Endothelial cell of umbilical vein (primary cell): ENCODE measurements at regions not wholly inside any gene's neighbourhood (a gene's known extent, or its start where the extent isn't known, plus 50 kb on each side); places are given as distances from the start of the nearest gene placed in this dataset.

Experiments used
- BruUV-seq: library from RNA; stranded (reverse); fragments of 400-500 nt; replicated peaks from 2 replicates; lab custom pipeline; 2021; lab: Mats Ljungman, UMichigan
- CTCF ChIA-PET: fragments of 300-600, 350-600 bp; sonication (Branson Sonifier 250); formaldehyde crosslinking; loops from one replicate; lab custom pipeline; 2021; ENCODE audit warnings: antibody characterized with exemption, inconsistent platforms; lab: Charles Lee
- POLR2A ChIA-PET: fragments of 300-600, 350-600 bp; sonication (Branson Sonifier 250); formaldehyde crosslinking; loops from one replicate; lab custom pipeline; 2021; ENCODE audit warnings: antibody characterized with exemption, inconsistent platforms; lab: Charles Lee
- DNase-seq: peaks from one replicate; pipeline ENCODE4 v3.0.0-alpha.2; 2011; ENCODE audit warnings: low read depth, low spot score
- FAIRE-seq: peaks from 2 replicates; lab custom pipeline; 2011; peaks lifted over from hg19 to GRCh38; lab: Jason Lieb, UNC
- H2AFZ ChIP-seq: 2 replicates; pipeline ENCODE4 v1.6.0; 2012; ENCODE audit warnings: low read depth, low read length, control low read depth, inconsistent platforms
- H3K27ac ChIP-seq: 2 replicates; pipeline ENCODE4 v1.5.1; 2011; ENCODE audit warnings: low read depth, mild to moderate bottlenecking, control low read depth, low read length, moderate library complexity; ENCODE audit not compliant: insufficient read depth
- H3K27me3 ChIP-seq, 2 experiments: 2 replicates each; pipeline versions ENCODE4 v1.6.0 to v1.6.1; 2011; ENCODE audit warnings: low read length in 2 of 2, mixed read lengths in 1 of 2; ENCODE audit not compliant: control insufficient read depth in 2 of 2, insufficient read depth in 2 of 2
- H3K36me3 ChIP-seq, 2 experiments: 2 replicates in 1 of 2; 3 replicates in 1 of 2; pipeline ENCODE4 v1.5.1; 2011; ENCODE audit warnings: low read length in 2 of 2, mild to moderate bottlenecking in 1 of 2, moderate library complexity in 1 of 2; ENCODE audit not compliant: control insufficient read depth in 2 of 2, insufficient read depth in 2 of 2; ENCODE audit errors: extremely low read depth in 1 of 2
- H3K4me1 ChIP-seq: 3 replicates; pipeline ENCODE4 v1.5.1; 2011; ENCODE audit warnings: mild to moderate bottlenecking, low read length; ENCODE audit not compliant: control insufficient read depth, insufficient read depth; ENCODE audit errors: extremely low read depth
- H3K4me2 ChIP-seq: 2 replicates; pipeline ENCODE4 v1.6.1; 2011; ENCODE audit warnings: low read length, control low read depth, mixed read lengths; ENCODE audit not compliant: insufficient read depth
- H3K4me3 ChIP-seq, 3 experiments: fragments of 200-600 bp in 1 of 3; sonication (generic), shearing (Covaris generic) in 1 of 3; replicated peaks in 1 of 3; 2 replicates each; pipeline ENCODE4 v1.5.1; 2011 to 2016; ENCODE audit warnings: control low read depth in 3 of 3, low read length in 3 of 3, mild to moderate bottlenecking in 2 of 3, inconsistent platforms in 1 of 3, low read depth in 1 of 3, moderate library complexity in 1 of 3; ENCODE audit not compliant: insufficient read depth in 1 of 3
- H3K79me2 ChIP-seq: 2 replicates; pipeline ENCODE4 v1.6.0; 2012; ENCODE audit warnings: low read length, inconsistent platforms; ENCODE audit not compliant: control insufficient read depth, insufficient read depth
- H3K9ac ChIP-seq: replicated peaks from 2 replicates; pipeline ENCODE3; 2011; ENCODE audit warnings: low read length, control low read depth; ENCODE audit not compliant: insufficient read depth; ENCODE audit errors: extremely low read depth
- H3K9me1 ChIP-seq: replicated peaks from 3 replicates; pipeline ENCODE4 v1.6.0; 2011; ENCODE audit warnings: mild to moderate bottlenecking, low read length; ENCODE audit not compliant: control insufficient read depth, insufficient read depth; ENCODE audit errors: extremely low read depth
- H3K9me3 ChIP-seq: replicated peaks from 2 replicates; pipeline ENCODE4 v1.5.1; 2012; ENCODE audit warnings: low read length, inconsistent platforms; ENCODE audit not compliant: control insufficient read depth, insufficient read depth
- H4K20me1 ChIP-seq: replicated peaks from 2 replicates; pipeline ENCODE3; 2011; ENCODE audit warnings: mild to moderate bottlenecking, low read length; ENCODE audit not compliant: control insufficient read depth, insufficient read depth; ENCODE audit errors: extremely low read depth
- EZH2 ChIP-seq: IDR thresholded peaks from 2 replicates; pipeline ENCODE4 v1.6.1; 2012; ENCODE audit warnings: borderline replicate concordance, low read depth, mild to moderate bottlenecking, moderate library complexity, low read length, inconsistent platforms; ENCODE audit not compliant: severe bottlenecking
- FOS ChIP-seq: IDR thresholded peaks from 2 replicates; pipeline ENCODE4 v1.6.1; 2011; ENCODE audit warnings: mild to moderate bottlenecking, low read length, moderate library complexity, borderline replicate concordance; ENCODE audit not compliant: insufficient read depth
- GATA2 ChIP-seq: IDR thresholded peaks from 2 replicates; pipeline ENCODE4 v1.7.0; 2011; ENCODE audit warnings: low read depth, mild to moderate bottlenecking, moderate library complexity, mixed read lengths, low read length; ENCODE audit not compliant: insufficient read length, insufficient read depth
- JUN ChIP-seq: IDR thresholded peaks from 2 replicates; pipeline ENCODE4 v1.6.1; 2011; ENCODE audit warnings: borderline replicate concordance, low read depth; ENCODE audit not compliant: insufficient read length, insufficient read depth
- MYC ChIP-seq: IDR thresholded peaks from one replicate; pipeline ENCODE4 v1.6.1; 2011; ENCODE audit warnings: mild to moderate bottlenecking, low read depth, low read length
- POLR2A ChIP-seq: IDR thresholded peaks from 2 replicates; pipeline ENCODE4 v1.6.1; 2012; ENCODE audit warnings: low read depth, mild to moderate bottlenecking, control low read depth, low read length
- POLR2AphosphoS5 ChIP-seq: IDR thresholded peaks from 2 replicates; pipeline ENCODE4 v1.6.1; 2012; ENCODE audit warnings: low read depth, mild to moderate bottlenecking, control low read depth, low read length, moderate library complexity; ENCODE audit not compliant: insufficient read depth
- dilution Hi-C: fragments of 300-500 bp; cut with MboI; formaldehyde crosslinking; loops from one replicate; pipeline ENCODE4 v1.15.0; 2019; ENCODE audit warnings: low sequenced_read_pairs; ENCODE audit not compliant: extremely low pct_ligation_motif_present
- intact Hi-C: fragments of 100-400 bp; cut with micrococcal nuclease; formaldehyde crosslinking; loops from one replicate; pipeline ENCODE4 v1.10.0; 2022
- TF ChIP-seq, protein P1 (sequence below), 2 donors: IDR thresholded peaks; 1 replicate in 1 of 2; 2 replicates in 1 of 2; pipeline ENCODE4 v1.5.1; 2011; ENCODE audit warnings: low read length in 2 of 2, mild to moderate bottlenecking in 2 of 2, moderate library complexity in 2 of 2, control low read depth in 1 of 2, inconsistent platforms in 1 of 2, low read depth in 1 of 2; ENCODE audit not compliant: insufficient read depth in 1 of 2; ENCODE audit errors: extremely low read depth in 1 of 2
- TF ChIP-seq, protein P2 (sequence below): IDR thresholded peaks from 2 replicates; pipeline ENCODE4 v1.6.1; 2011; ENCODE audit not compliant: insufficient read depth, insufficient read length

DNA sequence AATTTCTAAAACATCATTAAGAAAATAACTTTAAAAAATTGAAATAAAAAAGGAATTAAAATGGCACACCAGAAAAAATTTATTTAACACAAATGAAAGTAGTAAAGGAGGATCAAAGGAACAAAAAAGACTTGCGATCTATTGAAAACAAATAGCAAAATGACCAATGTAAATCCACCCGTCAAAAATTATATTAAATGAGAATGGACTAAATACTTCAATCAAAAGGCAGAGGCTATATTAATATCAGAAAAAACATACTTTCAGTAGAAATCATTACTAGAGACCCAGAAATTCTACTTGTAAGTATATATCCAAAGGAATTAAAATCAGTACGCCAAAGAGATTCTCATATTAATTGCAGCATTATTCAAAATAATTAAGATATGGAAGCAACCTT lies 293.1 kb upstream of the SOX4 start:
- Histone ChIP-seq H3K9ac (no peak overlapping the region), H3K27me3 (no peaks in the 10 kb centered on the region), H3K79me2 (no peaks in the 10 kb centered on the region), H3K9me3 (no peaks in the 10 kb centered on the region), H3K4me1 (no peaks in the 10 kb centered on the region), H3K9me1 (no peaks in the 10 kb centered on the region), H2AFZ (no peak overlapping the region), H3K4me3 (no peak overlapping the region), H3K27ac (no peak overlapping the region), H3K36me3 (no peaks in the 10 kb centered on the region), H4K20me1 (no peaks in the 10 kb centered on the region), H3K4me2 (no peak overlapping the region)
- TF ChIP-seq POLR2A, result no peak
- no peak for TF ChIP-seq EZH2
- no peak for TF ChIP-seq FOS
- TF ChIP-seq, protein P1, sequence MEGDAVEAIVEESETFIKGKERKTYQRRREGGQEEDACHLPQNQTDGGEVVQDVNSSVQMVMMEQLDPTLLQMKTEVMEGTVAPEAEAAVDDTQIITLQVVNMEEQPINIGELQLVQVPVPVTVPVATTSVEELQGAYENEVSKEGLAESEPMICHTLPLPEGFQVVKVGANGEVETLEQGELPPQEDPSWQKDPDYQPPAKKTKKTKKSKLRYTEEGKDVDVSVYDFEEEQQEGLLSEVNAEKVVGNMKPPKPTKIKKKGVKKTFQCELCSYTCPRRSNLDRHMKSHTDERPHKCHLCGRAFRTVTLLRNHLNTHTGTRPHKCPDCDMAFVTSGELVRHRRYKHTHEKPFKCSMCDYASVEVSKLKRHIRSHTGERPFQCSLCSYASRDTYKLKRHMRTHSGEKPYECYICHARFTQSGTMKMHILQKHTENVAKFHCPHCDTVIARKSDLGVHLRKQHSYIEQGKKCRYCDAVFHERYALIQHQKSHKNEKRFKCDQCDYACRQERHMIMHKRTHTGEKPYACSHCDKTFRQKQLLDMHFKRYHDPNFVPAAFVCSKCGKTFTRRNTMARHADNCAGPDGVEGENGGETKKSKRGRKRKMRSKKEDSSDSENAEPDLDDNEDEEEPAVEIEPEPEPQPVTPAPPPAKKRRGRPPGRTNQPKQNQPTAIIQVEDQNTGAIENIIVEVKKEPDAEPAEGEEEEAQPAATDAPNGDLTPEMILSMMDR (IDR thresholded peaks at IDR 0.05; ENCODE audit: extremely low read depth in 1 of 2, insufficient read depth in 1 of 2, low read depth in 1 of 2, low read length in 2 of 2), result no peak
- TF ChIP-seq JUN, result no peak
- TF ChIP-seq MYC, result no peak
- no peak for TF ChIP-seq POLR2AphosphoS5
- no peak for TF ChIP-seq GATA2
- TF ChIP-seq, protein P2, sequence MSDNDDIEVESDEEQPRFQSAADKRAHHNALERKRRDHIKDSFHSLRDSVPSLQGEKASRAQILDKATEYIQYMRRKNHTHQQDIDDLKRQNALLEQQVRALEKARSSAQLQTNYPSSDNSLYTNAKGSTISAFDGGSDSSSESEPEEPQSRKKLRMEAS, result no peak
- intact Hi-C loops (no loop called here), dilution Hi-C loops (no loop called here)
- no peak for FAIRE-seq
- BruUV-seq, result no TSS peak
- DNase-seq, result no peak
- ChIA-PET POLR2A (no interaction called here), CTCF (no interaction called here)
